Breast epithelium (tissue), 3 donors: ENCODE measurements at regions not wholly inside any gene's neighbourhood (a gene's known extent, or its start where the extent isn't known, plus 50 kb on each side); places are given as distances from the start of the nearest gene placed in this dataset.

Experiments used
- POLR2AphosphoS5 ChIP-seq, 3 donors: sonication (generic); formaldehyde crosslinking; IDR thresholded peaks; one replicate each; pipeline ENCODE4 v1.6.1; 2017; ENCODE audit warnings: antibody characterized with exemption in 3 of 3
- TF ChIP-seq, protein P1 (sequence below), 3 donors: fragments of 450-650 bp; IDR thresholded peaks; one replicate each; pipeline ENCODE4 v1.5.1; 2016 to 2017; ENCODE audit warnings: antibody characterized with exemption in 3 of 3, mild to moderate bottlenecking in 3 of 3, moderate library complexity in 3 of 3

DNA sequence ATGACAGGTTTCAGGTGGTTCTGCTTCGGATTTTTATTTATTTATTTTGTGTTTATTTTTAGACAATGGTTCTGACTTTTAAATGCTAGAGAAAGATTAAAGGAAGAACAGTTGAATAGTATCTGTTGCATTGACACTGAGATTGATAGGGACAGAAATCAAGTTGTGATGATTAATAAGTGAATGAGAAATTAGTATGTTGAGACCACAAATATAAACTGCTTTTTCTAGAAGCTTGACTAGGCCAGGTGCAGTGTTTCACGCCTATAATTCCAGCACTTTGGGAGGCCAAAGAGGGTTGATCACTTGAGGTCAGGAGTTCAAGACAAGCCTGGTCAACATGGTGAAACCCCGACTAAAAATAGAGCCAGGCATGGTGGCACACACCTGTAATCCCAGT is 65.1 kb upstream of the TNRC6B start:
- TF ChIP-seq, protein P1, sequence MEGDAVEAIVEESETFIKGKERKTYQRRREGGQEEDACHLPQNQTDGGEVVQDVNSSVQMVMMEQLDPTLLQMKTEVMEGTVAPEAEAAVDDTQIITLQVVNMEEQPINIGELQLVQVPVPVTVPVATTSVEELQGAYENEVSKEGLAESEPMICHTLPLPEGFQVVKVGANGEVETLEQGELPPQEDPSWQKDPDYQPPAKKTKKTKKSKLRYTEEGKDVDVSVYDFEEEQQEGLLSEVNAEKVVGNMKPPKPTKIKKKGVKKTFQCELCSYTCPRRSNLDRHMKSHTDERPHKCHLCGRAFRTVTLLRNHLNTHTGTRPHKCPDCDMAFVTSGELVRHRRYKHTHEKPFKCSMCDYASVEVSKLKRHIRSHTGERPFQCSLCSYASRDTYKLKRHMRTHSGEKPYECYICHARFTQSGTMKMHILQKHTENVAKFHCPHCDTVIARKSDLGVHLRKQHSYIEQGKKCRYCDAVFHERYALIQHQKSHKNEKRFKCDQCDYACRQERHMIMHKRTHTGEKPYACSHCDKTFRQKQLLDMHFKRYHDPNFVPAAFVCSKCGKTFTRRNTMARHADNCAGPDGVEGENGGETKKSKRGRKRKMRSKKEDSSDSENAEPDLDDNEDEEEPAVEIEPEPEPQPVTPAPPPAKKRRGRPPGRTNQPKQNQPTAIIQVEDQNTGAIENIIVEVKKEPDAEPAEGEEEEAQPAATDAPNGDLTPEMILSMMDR (IDR thresholded peaks at IDR 0.05): no peak
- TF ChIP-seq POLR2AphosphoS5 (IDR thresholded peaks at IDR 0.05): no peak
